ENCODE measurements at regions not wholly inside any gene's neighbourhood (a gene's known extent, or its start where the extent isn't known, plus 50 kb on each side); places are given as distances from the start of the nearest gene placed in this dataset.

- no peak for TF ChIP-seq CTCF (IDR thresholded peaks at IDR 0.05; ENCODE audit: unreplicated experiment)
- peaks cover 32% of the 10 kb centered on the region for H3K4me1 Mint-ChIP-seq (ENCODE audit: low read depth)
- H3K4me3 Mint-ChIP-seq (ENCODE audit: low read depth), result no peak overlapping the region
- peaks cover 1% of the 10 kb centered on the region for H3K36me3 Mint-ChIP-seq (ENCODE audit: insufficient read depth)
- no peak overlapping the region for H3K27ac Mint-ChIP-seq
- no peaks in the 10 kb centered on the region for H3K9me3 Mint-ChIP-seq (ENCODE audit: low read depth)
- no peaks in the 10 kb centered on the region for H3K27me3 Mint-ChIP-seq
- no peak for DNase-seq (ENCODE audit: low spot score, unreplicated experiment)
Measured at GRCh38 chr7:86999750-87000149, 59.7 kb downstream of the ELAPOR2 start.

GRCh38 chr7:86995814-86996213 is 63.6 kb downstream of the ELAPOR2 start:
- Mint-ChIP-seq H3K27ac (no peak overlapping the region), H3K4me3 (ENCODE audit: low read depth) (no peak overlapping the region), H3K36me3 (ENCODE audit: insufficient read depth) (peaks cover 2% of the 10 kb centered on the region), H3K9me3 (ENCODE audit: low read depth) (no peaks in the 10 kb centered on the region), H3K4me1 (ENCODE audit: low read depth) (peaks cover 24% of the 10 kb centered on the region), H3K27me3 (no peaks in the 10 kb centered on the region)
- DNase-seq (ENCODE audit: low spot score, unreplicated experiment), result no peak
- no peak for TF ChIP-seq CTCF (IDR thresholded peaks at IDR 0.05; ENCODE audit: unreplicated experiment)

GRCh38 chr7:86995052-86995725 is 64.3 kb downstream of the ELAPOR2 start:
- TF ChIP-seq CTCF (IDR thresholded peaks at IDR 0.05; ENCODE audit: unreplicated experiment), result no peak
- H3K9me3 Mint-ChIP-seq (ENCODE audit: low read depth), result no peaks in the 10 kb centered on the region
- peak overlapping the region; percentile 26 for H3K27ac Mint-ChIP-seq
- H3K4me3 Mint-ChIP-seq (ENCODE audit: low read depth), result no peak overlapping the region
- H3K4me1 Mint-ChIP-seq (ENCODE audit: low read depth), result peaks cover 21% of the 10 kb centered on the region
- H3K27me3 Mint-ChIP-seq, result no peaks in the 10 kb centered on the region
- H3K36me3 Mint-ChIP-seq (ENCODE audit: insufficient read depth), result peaks cover 2% of the 10 kb centered on the region
- no peak for DNase-seq (ENCODE audit: low spot score, unreplicated experiment)

GRCh38 chr7:86991771-86992191 is 67.7 kb downstream of the ELAPOR2 start:
- Mint-ChIP-seq H3K4me1 (ENCODE audit: low read depth) (peaks cover 17% of the 10 kb centered on the region), H3K36me3 (ENCODE audit: insufficient read depth) (peaks cover 12% of the 10 kb centered on the region), H3K27me3 (no peaks in the 10 kb centered on the region), H3K4me3 (ENCODE audit: low read depth) (no peak overlapping the region), H3K9me3 (ENCODE audit: low read depth) (peaks cover 4% of the 10 kb centered on the region), H3K27ac (no peak overlapping the region)
- no peak for TF ChIP-seq CTCF (IDR thresholded peaks at IDR 0.05; ENCODE audit: unreplicated experiment)
- no peak for DNase-seq (ENCODE audit: low spot score, unreplicated experiment)

- Mint-ChIP-seq H3K9me3 (ENCODE audit: low read depth) (peaks cover 4% of the 10 kb centered on the region), H3K27me3 (no peaks in the 10 kb centered on the region), H3K4me3 (ENCODE audit: low read depth) (no peak overlapping the region), H3K27ac (no peak overlapping the region), H3K4me1 (ENCODE audit: low read depth) (peaks cover 17% of the 10 kb centered on the region), H3K36me3 (ENCODE audit: insufficient read depth) (peaks cover 14% of the 10 kb centered on the region)
- TF ChIP-seq CTCF (IDR thresholded peaks at IDR 0.05; ENCODE audit: unreplicated experiment), result no peak
- no peak for DNase-seq (ENCODE audit: low spot score, unreplicated experiment)
Measured at GRCh38 chr7:86991093-86991769, 68.2 kb downstream of the ELAPOR2 start.
